PC-9 (cell line): ENCODE measurements at regions not wholly inside any gene's neighbourhood (a gene's known extent, or its start where the extent isn't known, plus 50 kb on each side); places are given as distances from the start of the nearest gene placed in this dataset.

Source experiments
- BruUV-seq: library from RNA; stranded (reverse); fragments of 400-500 nt; replicated peaks from 2 replicates; lab custom pipeline; 2021; lab: Mats Ljungman, UMichigan
- CTCF ChIA-PET: fragments of 300-600 bp; sonication (Branson Sonifier 250); formaldehyde crosslinking; loops from one replicate; lab custom pipeline; 2022; ENCODE audit warnings: antibody characterized with exemption; lab: Charles Lee
- POLR2A ChIA-PET: fragments of 300-600 bp; sonication (Branson Sonifier 250); formaldehyde crosslinking; loops from one replicate; lab custom pipeline; 2022; ENCODE audit warnings: antibody characterized with exemption; ENCODE audit not compliant: unreplicated experiment; lab: Charles Lee
- DNase-seq, 2 experiments: peaks; one replicate each; pipeline versions ENCODE4 v3.0.0 to v3.0.0-alpha.2; 2015 to 2022; ENCODE audit warnings: mixed read lengths in 1 of 2
- H2AFZ ChIP-seq: fragments of 200-600 bp; sonication (generic); 2 replicates; pipeline ENCODE4 v1.8.1; 2017; ENCODE audit warnings: antibody characterized with exemption
- H3F3A ChIP-seq: fragments of 200-600 bp; sonication (generic); 2 replicates; pipeline ENCODE4 v1.8.1; 2017; ENCODE audit warnings: antibody characterized with exemption, mild to moderate bottlenecking, low read depth; ENCODE audit not compliant: insufficient read depth
- H3K27ac ChIP-seq: fragments of 200-600 bp; sonication (generic); 2 replicates; pipeline ENCODE4 v1.6.1; 2016; ENCODE audit warnings: mixed run types
- H3K27me3 ChIP-seq: fragments of 200-600 bp; sonication (generic); 2 replicates; pipeline ENCODE4 v1.6.1; 2016; ENCODE audit warnings: low read depth, mixed run types; ENCODE audit not compliant: insufficient read depth
- H3K36me3 ChIP-seq: fragments of 200-600 bp; sonication (generic); 2 replicates; pipeline ENCODE4 v1.6.1; 2016; ENCODE audit warnings: low read depth, mixed run types
- H3K4me1 ChIP-seq: fragments of 200-600 bp; sonication (generic); replicated peaks from 2 replicates; pipeline ENCODE4 v1.6.1; 2016; ENCODE audit warnings: mixed run types; ENCODE audit not compliant: insufficient read depth
- H3K4me2 ChIP-seq: fragments of 200-600 bp; sonication (generic); 2 replicates; pipeline ENCODE4 v1.6.1; 2017; ENCODE audit warnings: mixed run types
- H3K4me3 ChIP-seq: fragments of 200-600 bp; sonication (generic); 2 replicates; pipeline ENCODE4 v1.6.1; 2016; ENCODE audit warnings: mixed run types
- H3K79me2 ChIP-seq: fragments of 200-600 bp; sonication (generic); 2 replicates; pipeline ENCODE4 v1.6.1; 2017; ENCODE audit warnings: low read depth, mixed run types
- H3K9me2 ChIP-seq: fragments of 200-600 bp; sonication (generic); 2 replicates; pipeline ENCODE4 v1.8.1; 2017; ENCODE audit warnings: mild to moderate bottlenecking; ENCODE audit not compliant: insufficient read depth
- H3K9me3 ChIP-seq: fragments of 200-600 bp; sonication (generic); 2 replicates; pipeline ENCODE4 v1.8.1; 2016; ENCODE audit warnings: low read depth; ENCODE audit not compliant: insufficient read depth
- H4K20me1 ChIP-seq: fragments of 200-600 bp; sonication (generic); 2 replicates; pipeline ENCODE4 v1.8.1; 2017; ENCODE audit not compliant: insufficient read depth
- CTCF ChIP-seq: fragments of 200-600 bp; sonication (generic); conservative IDR thresholded peaks from 2 replicates; pipeline ENCODE4 v1.6.1; 2017; ENCODE audit warnings: mixed run types, antibody characterized with exemption, mild to moderate bottlenecking, moderate library complexity
- EZH2 ChIP-seq: fragments of 200-600 bp; sonication (generic); IDR thresholded peaks from 2 replicates; pipeline ENCODE4 v1.8.0; 2017; ENCODE audit warnings: antibody characterized with exemption, low read depth
- intact Hi-C: fragments of 100-400 bp; cut with micrococcal nuclease; formaldehyde crosslinking; loops from one replicate; pipeline ENCODE4 v1.10.0; 2022; ENCODE audit not compliant: unreplicated experiment

GRCh38 chr1:29890201-29890959 lies 654.1 kb downstream of the PTPRU start:
- no peaks in the 10 kb centered on the region for H3K9me3 ChIP-seq
- no peaks in the 10 kb centered on the region for H3K4me1 ChIP-seq
- no peaks in the 10 kb centered on the region for H4K20me1 ChIP-seq
- H3K4me3 ChIP-seq: no peak overlapping the region
- no peaks in the 10 kb centered on the region for H3F3A ChIP-seq
- no peaks in the 10 kb centered on the region for H3K36me3 ChIP-seq
- H3K4me2 ChIP-seq: no peak overlapping the region
- no peaks in the 10 kb centered on the region for H3K9me2 ChIP-seq
- no peak overlapping the region for H2AFZ ChIP-seq
- DNase-seq: no peak
- ChIA-PET CTCF (no interaction called here), POLR2A (no interaction called here)
- no peak overlapping the region for H3K27ac ChIP-seq
- peaks cover 18% of the 10 kb centered on the region for H3K27me3 ChIP-seq
- H3K79me2 ChIP-seq: no peaks in the 10 kb centered on the region
- no TSS peak for BruUV-seq
- no peak for TF ChIP-seq EZH2
- TF ChIP-seq CTCF: no peak
- intact Hi-C loops: no loop called here

- no peaks in the 10 kb centered on the region for H3K9me3 ChIP-seq
- DNase-seq: no peak
- BruUV-seq: no TSS peak
- peaks cover 17% of the 10 kb centered on the region for H3K27me3 ChIP-seq
- H3K27ac ChIP-seq: no peak overlapping the region
- no peaks in the 10 kb centered on the region for H3F3A ChIP-seq
- TF ChIP-seq CTCF (no peak), EZH2 (no peak)
- no peaks in the 10 kb centered on the region for H3K9me2 ChIP-seq
- H3K4me1 ChIP-seq: no peaks in the 10 kb centered on the region
- H2AFZ ChIP-seq: no peak overlapping the region
- no peak overlapping the region for H3K4me3 ChIP-seq
- POLR2A ChIA-PET: no interaction called here
- H3K79me2 ChIP-seq: no peaks in the 10 kb centered on the region
- CTCF ChIA-PET: no interaction called here
- H3K4me2 ChIP-seq: no peak overlapping the region
- intact Hi-C loops: no loop called here
- no peaks in the 10 kb centered on the region for H4K20me1 ChIP-seq
- H3K36me3 ChIP-seq: no peaks in the 10 kb centered on the region
These were observed 653.5 kb downstream of the PTPRU start for GRCh38 chr1:29889776-29890175.

DNA sequence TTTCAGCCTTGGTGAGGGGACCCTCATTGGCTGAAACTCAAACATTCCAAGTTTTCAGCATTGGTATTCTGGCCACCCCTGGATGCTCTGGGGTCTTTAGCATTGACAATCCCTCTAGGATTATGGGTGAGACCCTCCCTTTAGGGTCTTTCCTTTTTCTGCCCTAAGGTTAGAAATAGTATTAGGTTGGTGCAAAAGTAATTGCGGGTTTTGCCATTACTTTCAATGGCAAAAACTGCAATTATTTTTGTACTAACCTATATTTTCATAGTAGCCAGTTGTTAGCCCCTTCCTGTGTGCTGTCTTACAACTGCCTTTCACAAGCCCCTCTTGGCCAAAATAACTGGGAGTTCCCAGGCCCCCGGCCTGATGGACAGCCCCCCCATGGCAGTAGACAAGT lies 648.4 kb downstream of the PTPRU start:
- Histone ChIP-seq H3K4me2 (no peak overlapping the region), H3K9me3 (no peaks in the 10 kb centered on the region), H3K27me3 (peaks cover 4% of the 10 kb centered on the region), H3F3A (no peaks in the 10 kb centered on the region), H3K4me1 (no peaks in the 10 kb centered on the region), H3K4me3 (no peak overlapping the region), H4K20me1 (no peaks in the 10 kb centered on the region), H3K27ac (no peak overlapping the region), H2AFZ (no peak overlapping the region), H3K79me2 (no peaks in the 10 kb centered on the region), H3K36me3 (no peaks in the 10 kb centered on the region), H3K9me2 (no peaks in the 10 kb centered on the region)
- TF ChIP-seq EZH2 (no peak), CTCF (no peak)
- POLR2A ChIA-PET: no interaction called here
- CTCF ChIA-PET: no interaction called here
- DNase-seq: no peak
- intact Hi-C loops: no loop called here
- no TSS peak for BruUV-seq
